Pancreas (tissue), 10 donors: ENCODE measurements at regions not wholly inside any gene's neighbourhood (a gene's known extent, or its start where the extent isn't known, plus 50 kb on each side); places are given as distances from the start of the nearest gene placed in this dataset.

Experiments
- ATAC-seq, 4 donors: fragments of 200-7000 bp; cut with Tn5 transposase; one replicate each; pipeline versions ENCODE4 v1.8.0 to v1.9.1; 2020; ENCODE audit warnings: mild to moderate bottlenecking in 4 of 4, moderate library complexity in 4 of 4
- DNase-seq, 6 donors: peaks; one replicate each; pipeline ENCODE4 v3.0.0-alpha.2; 2020
- FAIRE-seq: peaks from 2 replicates; lab custom pipeline; 2012; peaks lifted over from hg19 to GRCh38; lab: Jason Lieb, UNC
- H3K27ac ChIP-seq, 4 donors: fragments of 200-600 bp; sonication (generic); 1 replicate in 3 of 4; 2 replicates in 1 of 4; pipeline versions ENCODE4 v1.5.0 to v1.8.0; 2020
- H3K27me3 ChIP-seq, 4 donors: fragments of 200-600 bp; one replicate each; pipeline ENCODE4 v1.8.0; 2021
- H3K36me3 ChIP-seq, 3 donors: fragments of 200-600 bp; sonication (generic) in 1 of 3; one replicate each; pipeline versions ENCODE4 v1.5.0 to v1.8.0; 2020 to 2021
- H3K4me1 ChIP-seq, 3 donors: fragments of 200-600 bp; one replicate each; pipeline ENCODE4 v1.8.0; 2021
- H3K4me3 ChIP-seq, 4 donors: fragments of 200-600 bp; sonication (generic) in 2 of 4; one replicate each; pipeline versions ENCODE4 v1.5.0 to v1.8.0; 2020 to 2021
- H3K9me3 ChIP-seq, 4 donors: fragments of 200-600 bp; one replicate each; pipeline ENCODE4 v1.8.0; 2021
- WGBS, 2 donors: extraction: QIAGEN DNeasy Blood & Tissue Kit; methylation state at CpG; one replicate each; pipeline ENCODE4 v1.1.7; 2013; 5-methylcytosine and 5-hydroxymethylcytosine counted together
- intact Hi-C, 3 donors: fragments of 100-400 bp; cut with DNase I; formaldehyde crosslinking; loops; one replicate each; pipeline versions ENCODE4 v1.11.1 to v1.14.2; 2022
- TF ChIP-seq, protein P1 (sequence below), 4 donors: fragments of 200-600 bp; sonication (generic) in 3 of 4; IDR thresholded peaks; one replicate each; pipeline versions ENCODE4 v1.5.0 to v1.8.0; 2021; ENCODE audit warnings: antibody characterized with exemption in 4 of 4
- donor health status: healthy with polysubstance abuse.
- donor health status: DM: no; HTN: no; CAD: no; lungs with moderate emphysema.
- donor health status: DM: no; HTN: no; CAD: no.
- donor health status: control.
- donor health status: control.
- donor health status: Bipolar disorder and iron deficiency.
- donor health status: DM: yes; HTN: yes; CAD: no.
- donor health status: DM: no; HTN: no; CAD: no.
- donor health status: DM: no; HTN: no; CAD: no.
- donor health status: DM: yes; HTN: yes; CAD: no.

DNA sequence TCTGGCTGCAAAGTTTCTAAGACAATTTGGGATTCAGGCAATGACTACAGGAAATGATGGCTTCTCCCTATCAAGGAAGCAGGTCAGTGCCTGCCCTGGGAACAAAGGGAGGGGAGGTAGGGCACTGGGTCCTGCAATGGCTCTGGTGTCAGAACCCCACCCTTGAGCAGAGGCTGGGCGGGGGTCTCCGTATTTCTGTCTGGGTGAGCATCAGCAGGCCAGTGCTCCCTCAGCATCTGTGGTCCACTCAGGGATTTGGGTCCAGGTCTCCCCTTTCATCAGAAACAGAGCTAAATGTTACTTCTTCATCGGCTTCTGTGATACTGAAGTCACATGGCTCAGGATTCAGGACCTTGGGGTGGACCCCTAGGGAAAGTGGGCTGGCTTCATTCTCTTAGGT, 195.5 kb upstream of the CDH5 start:
- H3K36me3 ChIP-seq: no peaks in the 10 kb centered on the region
- TF ChIP-seq, protein P1, sequence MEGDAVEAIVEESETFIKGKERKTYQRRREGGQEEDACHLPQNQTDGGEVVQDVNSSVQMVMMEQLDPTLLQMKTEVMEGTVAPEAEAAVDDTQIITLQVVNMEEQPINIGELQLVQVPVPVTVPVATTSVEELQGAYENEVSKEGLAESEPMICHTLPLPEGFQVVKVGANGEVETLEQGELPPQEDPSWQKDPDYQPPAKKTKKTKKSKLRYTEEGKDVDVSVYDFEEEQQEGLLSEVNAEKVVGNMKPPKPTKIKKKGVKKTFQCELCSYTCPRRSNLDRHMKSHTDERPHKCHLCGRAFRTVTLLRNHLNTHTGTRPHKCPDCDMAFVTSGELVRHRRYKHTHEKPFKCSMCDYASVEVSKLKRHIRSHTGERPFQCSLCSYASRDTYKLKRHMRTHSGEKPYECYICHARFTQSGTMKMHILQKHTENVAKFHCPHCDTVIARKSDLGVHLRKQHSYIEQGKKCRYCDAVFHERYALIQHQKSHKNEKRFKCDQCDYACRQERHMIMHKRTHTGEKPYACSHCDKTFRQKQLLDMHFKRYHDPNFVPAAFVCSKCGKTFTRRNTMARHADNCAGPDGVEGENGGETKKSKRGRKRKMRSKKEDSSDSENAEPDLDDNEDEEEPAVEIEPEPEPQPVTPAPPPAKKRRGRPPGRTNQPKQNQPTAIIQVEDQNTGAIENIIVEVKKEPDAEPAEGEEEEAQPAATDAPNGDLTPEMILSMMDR (IDR thresholded peaks at IDR 0.05): no peak
- H3K4me1 ChIP-seq: no peaks in the 10 kb centered on the region
- no peaks in the 10 kb centered on the region for H3K9me3 ChIP-seq
- DNase-seq: no peak
- H3K4me3 ChIP-seq: no peak overlapping the region
- 56 to 59% methylated on average over 3 of the region's 3 CpGs for WGBS, 2 donors
- no peak for ATAC-seq
- no peak overlapping the region for H3K27ac ChIP-seq
- FAIRE-seq: no peak
- intact Hi-C loops: no loop called here
- H3K27me3 ChIP-seq: no peaks in the 10 kb centered on the region

DNA sequence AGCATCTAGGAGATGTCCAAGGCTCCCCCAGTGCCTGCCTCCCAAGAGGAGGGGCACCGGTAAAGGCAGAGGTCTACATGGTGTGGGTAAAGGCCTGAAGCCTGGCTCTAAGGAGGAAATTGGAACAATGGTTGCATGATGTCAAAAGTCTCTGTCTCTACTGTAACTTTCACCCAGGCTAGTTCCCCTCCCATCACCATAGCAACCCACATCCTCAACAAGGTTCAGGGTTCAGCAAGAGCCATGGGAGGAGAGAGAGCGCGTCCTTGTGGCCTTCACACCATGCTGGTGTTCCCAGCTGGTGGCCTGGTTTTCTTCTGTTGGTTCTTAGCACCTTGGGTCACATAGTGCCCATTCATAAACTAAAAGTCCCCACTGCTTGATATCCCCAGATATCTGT, 196.7 kb upstream of the CDH5 start:
- Histone ChIP-seq H3K9me3 (no peaks in the 10 kb centered on the region), H3K27me3 (no peaks in the 10 kb centered on the region), H3K4me3 (no peak overlapping the region), H3K4me1 (no peaks in the 10 kb centered on the region), H3K36me3 (no peaks in the 10 kb centered on the region), H3K27ac (no peak overlapping the region)
- no peak for DNase-seq
- 89 to 90% methylated on average over 3 of the region's 3 CpGs for WGBS, 2 donors
- no peak for ATAC-seq
- TF ChIP-seq, protein P1 (IDR thresholded peaks at IDR 0.05): no peak
- FAIRE-seq: no peak
- intact Hi-C loops: no loop called here

DNA sequence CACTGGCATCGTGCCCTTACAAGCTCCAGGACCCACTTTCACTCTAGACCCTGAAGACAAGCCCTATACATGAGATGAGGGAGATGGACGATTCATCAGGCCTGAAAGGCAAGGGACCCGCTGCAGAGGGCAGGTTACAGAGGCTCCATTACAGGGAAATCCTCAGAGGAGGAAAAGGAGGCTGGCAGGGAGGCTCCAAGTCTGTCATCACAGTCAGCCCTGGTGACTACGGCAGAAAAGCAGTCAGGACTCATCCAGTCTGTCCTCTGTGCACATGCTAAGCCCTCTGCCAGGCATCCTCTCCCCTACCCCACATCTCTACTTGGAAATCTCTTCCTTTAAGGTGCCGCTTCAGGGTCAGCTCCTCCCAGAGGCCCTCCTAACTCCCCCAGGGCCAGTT, 197.7 kb upstream of the CDH5 start:
- Histone ChIP-seq H3K36me3 (no peaks in the 10 kb centered on the region), H3K9me3 (no peaks in the 10 kb centered on the region), H3K4me3 (no peak overlapping the region), H3K27me3 (no peaks in the 10 kb centered on the region), H3K4me1 (no peaks in the 10 kb centered on the region), H3K27ac (no peak overlapping the region)
- DNase-seq: no peak
- TF ChIP-seq, protein P1 (IDR thresholded peaks at IDR 0.05): no peak
- no peak for ATAC-seq
- no peak for FAIRE-seq
- intact Hi-C loops: no loop called here
- WGBS, 2 donors: 39 to 45% methylated on average over 5 of the region's 5 CpGs

DNA sequence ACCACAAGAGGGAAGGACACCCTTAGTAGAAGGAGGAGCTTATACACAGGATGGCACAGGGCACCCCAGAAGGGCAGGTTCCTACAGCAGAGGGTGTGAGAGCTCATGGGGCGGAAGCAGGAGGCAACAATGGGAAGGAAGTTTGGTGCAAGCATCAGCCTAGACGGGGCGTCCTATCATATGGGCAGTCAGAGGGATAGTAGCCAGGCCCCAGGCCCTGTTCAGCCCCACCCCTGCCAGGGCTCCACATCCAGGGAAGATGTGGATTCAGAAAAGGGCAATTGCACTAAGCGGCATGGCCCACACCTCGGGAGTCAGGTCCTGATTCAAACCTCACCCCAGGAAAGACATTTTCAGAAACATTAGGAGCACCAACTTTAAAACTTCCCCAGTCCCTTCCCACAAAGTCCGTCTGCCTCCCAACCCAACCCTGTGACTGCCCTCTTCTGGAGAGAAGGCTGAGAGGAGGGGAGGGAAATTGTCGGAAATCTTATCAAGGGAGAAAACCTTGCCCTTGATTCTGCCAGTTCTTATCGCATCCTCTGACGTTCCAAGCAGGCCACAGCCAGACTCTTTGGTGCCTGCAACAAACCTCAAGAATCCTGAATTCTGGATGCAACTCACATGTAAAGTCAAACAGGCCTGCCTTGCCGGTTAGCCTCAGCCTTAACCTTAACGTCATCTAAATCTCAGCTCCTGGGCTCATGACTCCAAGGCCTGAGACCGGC, 198.8 kb upstream of the CDH5 start:
- WGBS, 2 donors: 54 to 59% methylated on average over 12 of the region's 12 CpGs
- no peak overlapping the region for H3K27ac ChIP-seq
- TF ChIP-seq, protein P1 (IDR thresholded peaks at IDR 0.05): no peak
- no peaks in the 10 kb centered on the region for H3K27me3 ChIP-seq
- H3K4me1 ChIP-seq: no peaks in the 10 kb centered on the region
- DNase-seq (no peak), ATAC-seq (no peak), FAIRE-seq (no peak)
- H3K36me3 ChIP-seq: no peaks in the 10 kb centered on the region
- no peak overlapping the region for H3K4me3 ChIP-seq
- intact Hi-C loops: no loop called here
- H3K9me3 ChIP-seq: no peaks in the 10 kb centered on the region

DNA sequence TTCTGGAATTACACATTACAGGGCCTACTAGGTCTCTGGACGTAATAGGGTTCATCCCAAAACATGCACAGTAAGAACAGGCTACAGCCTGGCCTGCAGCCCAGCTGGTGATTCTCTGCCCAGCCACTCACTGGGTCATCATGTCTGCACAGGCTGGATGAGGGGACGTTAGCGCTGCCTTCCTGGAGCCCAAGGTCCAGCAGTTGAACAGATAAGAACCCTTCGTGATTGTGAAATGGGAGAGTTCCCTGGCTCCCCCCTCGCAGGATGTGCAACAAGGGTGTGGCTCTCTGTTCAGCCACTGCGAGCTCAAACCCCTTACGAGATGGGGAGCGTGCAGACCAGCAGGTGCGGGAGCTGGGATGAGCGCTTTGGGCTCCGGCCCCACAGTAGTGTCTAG, 200.0 kb upstream of the CDH5 start:
- Histone ChIP-seq H3K36me3 (no peaks in the 10 kb centered on the region), H3K9me3 (no peaks in the 10 kb centered on the region), H3K4me1 (no peaks in the 10 kb centered on the region), H3K27ac (no peak overlapping the region), H3K4me3 (no peak overlapping the region), H3K27me3 (no peaks in the 10 kb centered on the region)
- TF ChIP-seq, protein P1 (IDR thresholded peaks at IDR 0.05): no peak
- intact Hi-C loops: no loop called here
- DNase-seq (no peak), ATAC-seq (no peak), FAIRE-seq (no peak)
- 68 to 79% methylated on average over 11 of the region's 11 CpGs for WGBS, 2 donors
